SK-MEL-5 (cell line): ENCODE measurements at regions not wholly inside any gene's neighbourhood (a gene's known extent, or its start where the extent isn't known, plus 50 kb on each side); places are given as distances from the start of the nearest gene placed in this dataset.
"Not testable (repeated sequence)": the region's sequence is repeated elsewhere in the genome, so short reads cannot be mapped to it uniquely, and the experiment has no call there.

Experiments
- DNase-seq: peaks from one replicate; pipeline ENCODE4 v3.0.0-alpha.2; 2016; ENCODE audit warnings: low read depth, low spot score
- in situ Hi-C: cut with HindIII; loops from 2 replicates; pipeline ENCODE4 v1.10.0; 2016; ENCODE audit warnings: low sequenced_read_pairs, high pct_unique_total_duplicates, low pct_unique_long_range_greater_than_20kb

DNA sequence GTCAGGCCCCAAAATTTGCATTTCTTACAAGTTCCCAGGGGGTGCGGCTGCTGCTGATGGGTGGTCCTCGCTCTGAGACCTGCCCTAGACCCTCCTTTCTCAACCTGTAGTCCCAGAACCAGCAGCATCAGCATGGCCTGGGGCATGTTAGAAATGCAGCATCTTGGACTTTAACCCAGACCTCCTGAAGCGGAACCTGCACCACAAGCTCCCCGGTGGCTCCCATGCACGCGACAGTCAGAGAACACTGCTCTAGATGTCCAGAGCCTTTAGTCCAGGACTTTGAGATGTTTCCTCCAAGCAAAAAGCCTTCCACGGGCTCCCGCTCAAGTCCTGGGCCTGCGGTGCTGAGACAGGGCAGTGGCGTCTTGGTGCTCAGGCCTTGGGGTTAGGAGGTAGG is 149.8 kb downstream of the SREK1 start:
- DNase-seq, in situ Hi-C loops: not testable (repeated sequence)

DNA sequence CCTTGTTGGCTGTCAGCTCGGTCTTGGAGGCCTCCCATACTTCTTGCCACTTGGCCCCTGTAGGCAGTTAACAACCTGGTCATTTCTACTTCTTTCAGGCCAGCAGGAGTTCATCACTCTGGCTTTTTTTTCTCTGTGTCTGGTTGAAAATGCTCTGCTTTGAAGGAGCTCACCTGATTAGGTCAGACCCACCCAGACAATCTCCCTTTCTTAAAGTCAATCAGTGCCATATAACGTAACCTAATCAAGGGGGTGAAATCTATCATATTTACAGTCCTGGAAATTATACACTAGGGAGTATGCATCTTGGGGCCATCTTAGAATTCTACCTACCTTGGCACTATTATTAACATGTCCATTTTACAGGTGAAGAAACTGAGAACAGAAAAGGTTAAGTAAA is 155.4 kb downstream of the SREK1 start:
- no peak for DNase-seq
- in situ Hi-C loops: no loop called here

DNA sequence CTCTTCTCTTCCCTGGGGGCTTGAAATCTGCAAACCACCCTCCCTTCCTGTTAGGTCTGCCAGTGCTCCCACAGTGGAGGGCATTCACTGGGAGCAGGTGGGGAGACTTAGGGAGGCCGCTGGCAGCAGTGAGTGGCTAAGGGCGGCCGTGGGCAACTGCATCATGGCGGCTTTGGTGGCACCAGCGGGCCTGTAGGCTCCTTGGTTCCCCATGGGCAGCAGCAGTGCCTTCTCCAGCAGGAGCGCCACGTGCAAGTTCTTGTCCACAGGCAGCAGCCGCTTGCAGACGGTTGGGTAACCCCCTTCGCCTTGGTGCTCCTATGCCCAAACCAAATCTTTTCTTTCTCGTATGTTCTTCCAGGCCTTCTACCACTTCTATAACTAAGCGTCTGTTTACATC is 158.2 kb downstream of the SREK1 start:
- no peak for DNase-seq
- in situ Hi-C loops: loop anchor here (25.0 kb wide), 1 partner anchor 435 kb away; no protein-coding TSS in a partner anchor

GRCh38 chr5:66306105-66306843 is 162.2 kb downstream of the SREK1 start:
- in situ Hi-C loops: loop anchor here (25.0 kb wide), 1 partner anchor 431 kb away; no protein-coding TSS in a partner anchor

GRCh38 chr5:66306844-66307315 is 162.8 kb downstream of the SREK1 start:
- DNase-seq: peak; percentile 2
- in situ Hi-C loops: loop anchor here (25.0 kb wide), 1 partner anchor 430 kb away; no protein-coding TSS in a partner anchor

More at GRCh38 chr5:66306105-66306843, 162.2 kb downstream of the SREK1 start:
- DNase-seq: peak; percentile 86

DNA sequence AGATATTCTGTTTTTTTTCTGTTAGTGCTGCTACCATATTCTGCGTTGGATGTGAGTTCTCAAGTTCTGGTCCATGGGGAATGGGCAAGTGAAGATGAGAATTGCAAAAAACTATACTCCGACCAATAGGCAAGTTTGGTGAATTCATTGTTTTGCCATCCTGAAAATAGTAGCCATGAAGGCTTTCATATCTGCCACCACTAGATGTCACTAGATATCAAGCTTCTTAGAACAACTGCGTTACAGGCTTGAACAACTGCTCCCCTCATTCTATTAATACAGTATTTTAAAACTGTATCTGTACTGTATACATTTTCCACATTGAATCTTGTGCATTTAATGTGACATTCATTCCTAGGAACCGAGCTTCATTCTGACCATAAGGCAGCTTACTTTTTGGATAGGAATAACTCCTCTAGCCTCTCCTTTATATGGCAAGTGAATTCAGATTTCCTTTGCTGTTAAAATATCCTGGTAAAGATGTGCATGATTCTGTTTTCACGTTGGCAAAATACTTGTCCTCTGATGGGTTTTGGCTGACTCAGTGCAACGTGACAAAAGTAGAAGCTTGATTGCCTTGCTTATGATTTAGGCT is 163.6 kb downstream of the SREK1 start:
- peak; percentile 86 for DNase-seq
- in situ Hi-C loops: loop anchor here (25.0 kb wide), 1 partner anchor 430 kb away; no protein-coding TSS in a partner anchor

DNA sequence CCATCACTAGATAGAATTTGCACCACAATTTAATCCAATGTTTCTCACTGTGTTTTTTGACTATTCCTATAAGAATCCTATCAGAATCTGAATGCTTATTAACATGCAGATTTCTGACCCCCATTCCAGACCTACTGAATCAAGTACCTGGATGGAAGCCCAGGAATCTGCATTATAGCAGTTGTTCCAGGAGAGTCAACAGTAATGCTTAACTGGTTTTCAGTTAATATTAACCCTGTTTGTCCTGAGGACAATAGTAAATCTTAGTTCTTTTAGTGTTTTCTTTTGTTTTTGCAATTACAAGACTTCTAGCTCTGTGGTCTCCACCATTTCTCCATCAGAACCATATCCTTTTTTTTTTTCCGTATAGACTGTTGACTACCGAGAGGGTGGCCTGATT is 168.2 kb downstream of the SREK1 start:
- in situ Hi-C loops: loop anchor here (25.0 kb wide), 1 partner anchor 425 kb away; no protein-coding TSS in a partner anchor
- DNase-seq: no peak

DNA sequence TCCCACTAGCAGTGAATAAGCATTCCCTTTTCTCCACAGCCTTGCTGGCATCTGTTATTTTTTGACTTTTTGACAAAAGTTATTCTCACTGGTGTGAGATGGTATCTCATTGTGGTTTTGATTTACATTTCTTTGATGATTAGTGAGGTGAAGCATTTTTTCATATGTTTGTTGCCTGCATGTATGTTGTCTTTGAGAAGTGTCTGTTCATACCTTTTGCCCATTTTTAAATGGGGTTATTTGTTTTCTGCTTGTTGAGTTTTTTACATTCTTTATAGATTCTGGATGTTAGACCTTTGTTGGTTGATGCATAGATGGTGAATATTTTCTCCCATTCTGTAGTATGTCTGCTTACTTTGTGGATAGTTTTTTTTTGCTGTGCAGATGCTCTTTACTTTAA is 171.7 kb downstream of the SREK1 start:
- DNase-seq: no peak
- in situ Hi-C loops: loop anchor here (25.0 kb wide), 1 partner anchor 422 kb away; no protein-coding TSS in a partner anchor

DNA sequence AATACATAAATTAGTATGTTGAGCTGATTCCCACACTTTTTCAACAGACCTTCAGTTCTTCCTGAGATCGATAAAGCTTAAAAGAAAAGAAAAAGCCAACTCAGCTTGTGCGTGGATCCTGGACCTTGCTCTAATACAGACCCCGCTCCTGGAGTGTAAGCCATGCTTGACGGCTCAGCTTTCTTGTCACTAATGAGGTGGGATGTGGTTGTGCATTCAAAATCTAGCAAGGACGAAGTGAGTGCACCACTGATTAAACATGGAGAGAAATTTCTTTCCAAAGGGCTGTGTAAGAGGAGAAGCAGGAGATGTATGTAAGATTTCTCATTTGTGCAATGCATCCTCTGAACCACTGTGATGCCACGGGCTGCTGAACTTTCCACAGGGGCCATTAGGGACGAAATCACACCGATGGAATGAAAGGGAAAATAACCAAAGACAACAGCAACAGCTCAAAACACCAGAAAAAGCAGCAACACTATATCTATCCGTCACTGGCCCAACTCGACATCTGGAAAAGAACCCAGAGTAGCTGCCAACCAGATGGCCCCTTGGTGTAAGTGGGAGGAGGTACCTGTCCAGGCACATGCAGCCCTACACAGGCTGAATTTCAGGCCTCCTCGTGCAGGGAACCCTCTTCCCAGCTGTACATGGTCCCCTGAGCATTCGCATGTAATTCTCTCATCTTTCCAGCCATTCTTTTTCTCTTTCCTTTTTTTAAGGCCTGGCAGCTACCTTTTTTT is 178.9 kb downstream of the SREK1 start:
- no peak for DNase-seq
- in situ Hi-C loops: loop anchor here (25.0 kb wide), 1 partner anchor 414 kb away; no protein-coding TSS in a partner anchor

DNA sequence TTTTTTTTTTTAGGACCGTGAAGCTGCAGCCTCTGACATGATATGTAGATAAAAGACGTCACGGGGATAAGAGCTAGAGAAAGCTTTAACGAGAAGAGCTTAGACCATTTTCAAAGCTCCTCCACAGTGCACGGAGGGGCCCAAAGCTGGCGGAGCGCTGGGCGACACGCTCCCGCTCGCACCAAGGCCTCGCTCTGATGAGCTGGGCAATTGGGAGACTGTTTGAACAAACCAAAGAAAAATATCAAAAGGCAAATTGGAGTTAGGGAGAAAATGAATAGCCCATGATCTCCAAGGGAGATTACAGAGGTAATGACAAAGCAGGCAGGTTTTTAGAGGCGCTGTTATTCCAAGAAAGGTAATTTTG is 179.4 kb downstream of the SREK1 start:
- in situ Hi-C loops: loop anchor here (25.0 kb wide), 1 partner anchor 414 kb away; no protein-coding TSS in a partner anchor
- DNase-seq: no peak

GRCh38 chr5:66324357-66324756 is 180.3 kb downstream of the SREK1 start:
- no peak for DNase-seq
- in situ Hi-C loops: loop anchor here (25.0 kb wide), 1 partner anchor 413 kb away; no protein-coding TSS in a partner anchor

GRCh38 chr5:66326276-66326675 is 182.2 kb downstream of the SREK1 start:
- no peak for DNase-seq
- in situ Hi-C loops: no loop called here

DNA sequence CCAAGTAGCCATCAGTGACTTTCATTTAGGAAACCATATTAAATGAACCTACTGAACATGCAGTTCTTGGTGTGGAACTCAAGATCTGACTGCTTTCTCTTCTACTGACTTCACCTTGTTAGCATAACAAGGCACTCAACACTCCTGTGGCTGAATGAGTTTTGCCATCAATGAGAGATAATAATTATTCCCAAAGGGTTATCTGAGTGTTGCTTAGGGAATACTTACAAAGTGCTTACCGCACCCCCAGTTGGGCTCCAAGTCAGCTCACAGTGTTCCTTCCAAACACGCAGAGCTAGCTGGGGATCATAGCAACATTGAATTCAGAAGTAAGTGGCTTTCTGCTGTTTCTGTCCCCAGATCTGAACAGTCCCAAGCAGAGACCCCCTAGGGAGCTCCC is 182.9 kb downstream of the SREK1 start:
- in situ Hi-C loops: no loop called here

GRCh38 chr5:66329078-66329477 is 185.0 kb downstream of the SREK1 start:
- in situ Hi-C loops: no loop called here
- no peak for DNase-seq

More for the DNA sequence above, 182.9 kb downstream of the SREK1 start:
- no peak for DNase-seq

DNA sequence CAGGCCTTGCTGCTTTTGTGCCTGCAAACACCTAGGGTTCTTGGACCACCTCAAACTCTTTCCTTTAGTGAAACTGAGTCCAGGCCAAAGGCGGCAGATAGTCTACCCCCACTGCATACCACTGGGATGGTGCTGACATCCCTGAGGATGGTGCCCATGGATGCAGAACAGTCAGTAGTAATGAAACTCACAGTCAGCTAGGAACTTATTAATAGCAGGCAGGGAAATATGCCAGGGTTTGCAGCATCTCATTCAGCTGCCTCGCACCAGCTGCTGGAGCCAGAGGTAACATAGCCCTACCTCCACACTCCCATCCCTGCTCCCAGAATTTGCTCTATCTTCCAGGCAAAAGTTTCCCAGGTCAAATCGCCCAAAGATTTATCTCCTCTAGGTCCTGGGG is 189.1 kb downstream of the SREK1 start:
- in situ Hi-C loops: no loop called here
- DNase-seq: no peak

DNA sequence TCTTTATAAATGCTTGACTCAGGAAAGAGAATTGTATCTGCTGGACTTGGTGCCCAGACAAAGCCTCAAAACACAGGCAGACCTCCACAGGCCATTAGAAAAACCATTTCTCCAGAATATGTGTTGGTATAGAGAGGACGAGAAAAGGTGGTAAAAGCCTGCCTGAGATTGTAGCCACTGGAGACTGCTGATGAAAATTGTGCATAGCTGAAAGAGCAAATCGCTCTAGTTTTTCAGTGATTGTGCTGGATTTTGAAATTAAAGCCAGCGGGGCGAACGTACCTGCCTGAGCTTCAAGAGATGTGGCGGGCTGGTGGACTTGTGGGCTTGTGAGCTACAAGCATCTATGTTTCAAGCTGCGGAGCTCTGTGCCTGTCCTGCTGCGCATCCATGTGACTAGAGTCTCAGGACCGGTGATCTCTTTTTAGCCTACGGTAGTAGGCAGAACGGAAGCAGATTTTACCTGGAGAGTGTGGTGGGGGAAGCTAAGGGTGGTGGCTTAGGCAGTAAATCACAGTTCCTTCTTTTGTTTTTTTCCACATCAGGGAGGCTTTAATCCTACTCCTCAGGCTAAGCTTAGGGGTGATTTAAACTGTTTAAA is 193.6 kb downstream of the SREK1 start:
- DNase-seq: no peak
- in situ Hi-C loops: no loop called here

DNA sequence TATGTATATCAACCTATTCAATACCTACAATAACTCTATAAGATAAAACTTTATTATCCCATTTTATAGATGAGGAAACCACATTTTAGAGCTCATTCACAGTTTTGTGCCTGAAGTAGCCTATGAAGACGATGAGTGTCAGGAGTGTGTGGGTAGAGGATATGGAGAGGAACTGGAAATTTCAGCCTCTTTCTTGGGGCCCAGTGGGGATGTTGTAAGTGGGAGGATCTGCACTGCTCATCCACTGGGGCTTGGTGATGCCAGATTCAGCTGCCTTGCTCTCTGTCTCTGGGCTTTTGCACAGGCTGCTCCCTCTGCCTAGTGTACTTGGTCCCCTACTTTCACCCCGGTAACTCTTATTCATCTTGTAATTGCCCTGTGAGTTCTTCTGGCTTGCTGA is 194.7 kb downstream of the SREK1 start:
- no peak for DNase-seq
- in situ Hi-C loops: no loop called here

DNA sequence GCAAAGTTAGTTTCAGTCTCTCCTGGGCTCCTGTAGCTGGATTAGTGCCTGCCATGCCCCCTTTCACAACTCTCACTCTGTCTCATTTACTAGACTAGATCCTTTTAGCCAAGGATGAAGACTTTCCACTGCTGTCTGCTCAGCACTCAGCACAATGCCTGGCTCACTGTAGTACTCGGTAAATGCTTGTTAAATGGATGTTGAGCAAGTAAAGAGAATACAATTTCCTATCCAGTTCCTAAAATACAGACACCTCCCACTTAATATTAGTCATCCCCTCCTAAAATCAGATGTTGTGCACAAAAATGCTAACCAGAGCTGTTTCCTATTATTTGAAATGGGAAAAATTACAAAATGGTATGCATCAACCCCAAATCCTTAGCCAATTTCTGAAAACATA is 195.8 kb downstream of the SREK1 start:
- in situ Hi-C loops: no loop called here
- no peak for DNase-seq
